ENCODE measurements at regions not wholly inside any gene's neighbourhood (a gene's known extent, or its start where the extent isn't known, plus 50 kb on each side); places are given as distances from the start of the nearest gene placed in this dataset.

GRCh38 chr18:75531851-75532459 lies 104.5 kb upstream of the SMIM21 start:
- DNase-seq (ENCODE audit: low spot score) = no peak

DNA sequence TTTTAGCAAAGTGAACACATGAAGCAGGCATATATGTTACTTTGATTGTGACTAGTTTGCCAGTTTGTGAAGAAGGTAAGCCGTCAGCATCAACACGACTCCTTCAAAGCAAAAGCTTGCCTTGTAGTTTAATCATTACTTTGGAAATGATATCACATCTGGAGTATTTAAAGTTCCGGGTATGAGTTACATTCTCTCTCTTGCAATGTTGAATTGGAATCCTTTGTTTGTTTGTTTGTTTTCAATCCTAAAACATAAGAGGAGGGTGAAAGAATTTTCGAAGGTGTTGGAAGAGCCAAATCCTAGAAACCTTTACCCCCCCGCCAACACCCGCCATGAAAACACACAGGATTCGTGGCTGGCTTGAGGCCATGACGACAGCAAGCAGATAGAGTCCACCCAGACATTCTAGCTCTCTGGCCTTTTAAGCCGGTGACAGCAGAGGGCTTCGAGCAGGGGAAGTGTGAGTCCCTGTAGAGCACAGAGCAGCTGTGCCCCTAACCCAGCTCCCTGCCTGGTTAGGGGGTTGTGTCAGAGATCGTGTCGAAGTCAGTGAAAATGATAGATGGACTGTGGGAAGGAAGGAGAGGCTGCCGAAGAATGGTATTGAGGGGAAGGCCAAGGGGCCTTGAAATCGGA lies 103.8 kb upstream of the SMIM21 start:
- no peak for DNase-seq (ENCODE audit: low spot score)

GRCh38 chr18:75530566-75531211 lies 103.2 kb upstream of the SMIM21 start:
- no peak for DNase-seq (ENCODE audit: low spot score)

- DNase-seq (ENCODE audit: low spot score) = no peak
Observed at GRCh38 chr18:75530118-75530517, 102.6 kb upstream of the SMIM21 start.

DNA sequence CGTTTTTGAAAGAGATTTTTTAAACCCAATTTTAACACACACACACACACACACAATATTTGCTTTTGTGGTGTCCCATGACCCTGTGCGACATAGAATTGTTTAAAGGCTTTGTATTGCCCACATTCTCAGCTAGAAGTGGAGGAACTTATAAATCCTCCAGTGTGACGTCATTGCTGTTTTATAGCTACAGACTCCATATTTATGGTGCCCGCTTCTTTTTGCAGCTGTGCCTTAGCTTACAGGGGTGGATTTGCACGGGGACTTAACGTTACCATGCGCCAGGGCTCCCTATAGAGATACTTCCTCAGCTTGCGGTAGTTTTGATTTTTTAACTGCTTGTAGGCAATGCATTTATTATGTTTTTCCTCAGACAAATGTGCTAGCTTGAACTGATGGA lies 101.9 kb upstream of the SMIM21 start:
- DNase-seq (ENCODE audit: low spot score) = no peak

- no peak for DNase-seq (ENCODE audit: low spot score)
Observed at GRCh38 chr18:75527848-75528685, 100.6 kb upstream of the SMIM21 start.

DNA sequence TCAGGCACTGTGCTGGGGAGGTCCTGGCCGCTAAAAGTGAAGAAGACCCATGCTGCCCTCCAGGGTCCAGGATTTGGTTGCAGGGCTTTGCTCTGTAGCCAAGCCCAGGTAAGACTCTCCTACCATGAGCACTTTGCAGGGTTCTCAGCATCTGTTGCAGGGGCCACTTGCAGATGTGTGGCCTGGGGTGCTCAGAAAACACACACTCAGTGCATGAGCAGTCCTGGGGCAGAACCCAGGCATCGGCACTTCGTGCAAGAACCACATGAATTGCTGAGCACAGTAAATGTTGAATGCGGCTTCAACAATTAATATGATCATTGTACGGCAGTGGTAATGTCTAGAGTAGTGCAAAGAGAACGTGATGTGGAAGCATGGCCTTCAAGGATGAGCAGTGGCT lies 98.5 kb upstream of the SMIM21 start:
- DNase-seq (ENCODE audit: low spot score) = no peak

GRCh38 chr18:75525331-75525730 lies 97.8 kb upstream of the SMIM21 start:
- DNase-seq (ENCODE audit: low spot score) = no peak

DNA sequence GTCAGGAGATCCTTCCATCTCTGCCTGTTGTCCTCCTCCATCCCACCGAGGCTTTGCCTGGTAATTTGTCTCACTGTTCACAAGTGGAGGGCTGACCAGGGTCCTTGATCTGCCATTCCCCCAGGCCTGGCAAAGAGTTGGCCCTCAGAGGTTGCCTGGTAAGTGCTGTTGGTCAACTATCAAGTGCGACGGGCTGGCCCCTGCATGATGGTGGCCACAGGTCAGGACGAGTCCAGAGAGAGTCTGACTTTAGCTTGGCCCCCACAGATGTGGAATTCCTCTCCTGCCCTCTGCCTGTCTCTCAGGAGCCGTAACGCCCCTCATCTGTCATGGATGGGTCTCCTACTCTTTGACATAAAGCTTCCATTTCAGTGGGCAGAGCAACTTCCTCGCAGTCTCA lies 97.3 kb upstream of the SMIM21 start:
- no peak for DNase-seq (ENCODE audit: low spot score)

GRCh38 chr18:75524181-75524580 lies 96.7 kb upstream of the SMIM21 start:
- DNase-seq (ENCODE audit: low spot score) = no peak

DNA sequence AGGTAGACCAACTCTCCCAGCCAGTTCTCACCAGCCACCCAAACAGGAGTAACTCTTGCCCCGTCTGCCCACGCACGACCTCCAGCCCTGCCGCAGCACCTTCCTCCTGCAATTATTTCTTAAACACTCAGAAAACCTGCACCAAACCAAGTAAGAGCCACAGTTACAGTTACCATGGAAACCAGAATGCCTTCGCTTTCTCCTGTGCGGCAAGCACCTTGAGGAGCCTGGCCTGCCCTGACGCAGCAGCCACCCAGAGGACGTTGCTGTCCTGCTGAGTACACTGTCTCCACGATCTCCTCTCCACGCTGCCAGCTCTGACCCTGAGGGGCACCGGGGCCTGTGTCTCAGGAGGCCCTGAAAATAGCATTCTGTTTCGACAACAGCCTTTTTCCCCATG lies 94.3 kb upstream of the SMIM21 start:
- no peak for DNase-seq (ENCODE audit: low spot score)

GRCh38 chr18:75518007-75518406 lies 90.5 kb upstream of the SMIM21 start:
- no peak for DNase-seq (ENCODE audit: low spot score)

DNA sequence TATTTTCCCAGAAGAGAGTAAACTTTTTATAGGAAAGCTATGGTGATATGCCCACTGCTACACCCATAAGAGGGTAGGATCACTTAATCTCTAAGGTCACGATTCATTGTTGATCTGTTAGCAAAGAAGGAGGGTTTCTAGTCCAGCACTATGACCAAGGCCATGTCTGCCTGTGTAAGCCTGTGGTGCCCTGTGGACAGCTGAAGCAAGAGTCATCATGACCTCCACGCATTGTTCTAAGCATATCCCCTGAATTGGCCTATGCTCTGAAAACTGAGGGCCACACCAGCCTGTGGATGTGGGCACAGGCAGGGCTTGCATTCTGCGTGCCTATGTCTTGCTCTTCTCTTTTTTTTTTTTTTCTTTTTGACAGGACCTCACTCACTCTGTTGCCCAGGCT lies 89.8 kb upstream of the SMIM21 start:
- DNase-seq (ENCODE audit: low spot score) = no peak

GRCh38 chr18:75507636-75508035 lies 80.1 kb upstream of the SMIM21 start:
- DNase-seq (ENCODE audit: low spot score) = no peak

DNA sequence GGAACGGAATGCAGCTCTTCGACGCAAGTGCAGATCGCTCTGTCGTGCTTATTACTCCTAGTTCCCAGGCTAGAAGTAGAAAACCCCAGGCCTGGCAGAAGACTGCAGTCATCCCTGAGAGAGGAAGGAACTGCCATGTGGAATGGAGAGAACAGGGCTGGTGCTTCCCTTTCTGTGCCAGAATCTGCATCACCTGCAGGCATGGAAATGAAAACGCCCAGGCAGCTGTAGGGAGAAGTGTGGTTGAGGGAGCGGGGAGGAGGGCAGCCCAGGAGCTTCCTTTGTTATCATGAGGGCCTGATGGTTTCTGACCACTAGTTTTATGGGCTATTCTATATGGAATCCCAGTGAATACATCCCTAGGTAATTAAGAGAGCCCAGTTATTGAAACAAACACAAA lies 79.4 kb upstream of the SMIM21 start:
- no peak for DNase-seq (ENCODE audit: low spot score)

- no peak for DNase-seq (ENCODE audit: low spot score)
Observed at GRCh38 chr18:75504469-75504868, 77.0 kb upstream of the SMIM21 start.

GRCh38 chr18:75503615-75504014 lies 76.1 kb upstream of the SMIM21 start:
- no peak for DNase-seq (ENCODE audit: low spot score)

GRCh38 chr18:75502286-75502685 lies 74.8 kb upstream of the SMIM21 start:
- DNase-seq (ENCODE audit: low spot score) = no peak

DNA sequence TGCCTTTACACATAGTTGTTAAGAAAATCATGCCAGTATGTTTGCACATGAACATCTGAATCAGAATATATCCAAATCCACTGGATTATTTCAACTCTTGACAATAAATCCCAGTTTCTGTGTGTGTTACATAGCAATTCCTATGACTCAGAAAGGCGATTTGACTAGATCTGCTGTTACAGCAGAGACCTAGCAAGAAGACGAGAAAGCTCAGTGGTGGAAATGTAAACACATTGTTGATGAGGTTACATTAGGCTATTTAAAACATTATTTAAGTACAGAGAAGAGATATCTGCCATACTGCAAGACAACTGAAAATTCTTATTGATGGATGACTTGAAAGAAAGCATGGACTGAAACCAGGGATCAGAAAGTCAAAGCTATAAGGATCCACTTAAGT lies 73.0 kb upstream of the SMIM21 start:
- DNase-seq (ENCODE audit: low spot score) = no peak

DNA sequence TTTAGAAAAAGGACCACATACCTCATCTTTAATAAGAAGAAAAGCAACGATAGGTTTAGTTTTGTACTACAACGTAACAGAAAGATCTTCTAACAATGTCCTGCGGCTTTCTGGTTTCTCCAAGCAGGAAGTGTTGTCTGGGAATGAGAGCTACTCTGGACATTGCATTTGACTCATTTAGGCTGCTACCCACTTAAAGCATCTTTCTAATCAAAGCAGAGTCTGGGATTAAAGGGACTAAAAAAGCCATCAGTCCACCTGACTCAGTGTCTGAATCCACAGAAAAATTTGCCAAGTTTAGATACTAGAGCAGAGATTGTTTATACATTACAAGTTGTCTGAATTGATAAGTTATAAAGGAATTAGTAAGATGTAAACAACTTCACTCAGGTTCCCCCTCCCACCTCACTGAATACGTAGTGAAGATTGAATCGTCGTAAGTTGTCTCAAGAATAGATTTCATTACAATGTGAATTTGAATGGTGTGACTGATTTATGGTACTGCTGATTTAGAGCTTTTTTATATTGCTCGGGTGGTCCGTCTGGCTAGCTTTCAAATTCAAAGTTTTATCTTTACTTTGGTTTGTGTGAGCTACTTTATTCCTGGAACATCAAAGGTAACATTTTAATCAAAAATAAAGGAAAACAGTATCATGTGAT lies 70.2 kb upstream of the SMIM21 start:
- no peak for DNase-seq (ENCODE audit: low spot score)

DNA sequence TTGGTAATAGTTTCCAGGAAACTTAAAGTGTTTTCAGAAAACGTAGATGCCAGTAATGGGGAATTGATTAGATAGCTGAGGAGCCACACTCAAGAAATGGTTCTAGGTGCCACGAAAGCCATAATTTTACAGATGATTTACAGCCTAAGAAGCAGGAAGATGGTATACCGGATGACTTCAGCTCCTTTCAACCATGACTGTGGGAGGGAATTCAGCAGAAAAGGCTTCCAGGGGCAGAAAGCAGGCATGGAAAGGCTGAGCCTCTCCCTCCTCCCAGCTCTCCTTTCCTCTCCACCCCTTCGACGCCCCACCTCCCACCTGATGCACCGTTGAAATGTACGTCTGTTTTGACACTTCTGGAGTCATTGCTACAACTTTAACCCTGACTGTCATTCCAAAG lies 68.6 kb upstream of the SMIM21 start:
- no peak for DNase-seq (ENCODE audit: low spot score)

GRCh38 chr18:75492852-75493251 lies 65.3 kb upstream of the SMIM21 start:
- DNase-seq (ENCODE audit: low spot score) = no peak
